Ishikawa (cell line): ENCODE measurements at regions not wholly inside any gene's neighbourhood (a gene's known extent, or its start where the extent isn't known, plus 50 kb on each side); places are given as distances from the start of the nearest gene placed in this dataset.

Experiments used
- CEBPB ChIP-seq: IDR thresholded peaks from 2 replicates; pipeline ENCODE4 v1.6.1; 2012
- CREB1 ChIP-seq: IDR thresholded peaks from 2 replicates; pipeline ENCODE4 v1.6.1; 2012; ENCODE audit warnings: low read depth
- EGR1 ChIP-seq: IDR thresholded peaks from 2 replicates; pipeline ENCODE4 v1.6.1; 2012
- EP300 ChIP-seq: IDR thresholded peaks from 2 replicates; pipeline ENCODE4 v1.6.1; 2012; ENCODE audit warnings: borderline replicate concordance
- FOXM1 ChIP-seq: IDR thresholded peaks from 2 replicates; pipeline ENCODE4 v1.6.1; 2012; ENCODE audit warnings: low read depth, borderline replicate concordance
- NFIC ChIP-seq: IDR thresholded peaks from 2 replicates; pipeline ENCODE4 v1.6.1; 2012
- RAD21 ChIP-seq: IDR thresholded peaks from 2 replicates; pipeline ENCODE4 v1.6.1; 2012; ENCODE audit warnings: low read depth
- TAF1 ChIP-seq: IDR thresholded peaks from 2 replicates; pipeline ENCODE4 v1.6.1; 2012; ENCODE audit warnings: low read depth, mild to moderate bottlenecking
- TCF12 ChIP-seq: IDR thresholded peaks from 2 replicates; pipeline ENCODE4 v1.6.1; 2012; ENCODE audit warnings: low read depth
- TEAD4 ChIP-seq: IDR thresholded peaks from 2 replicates; pipeline ENCODE4 v1.6.1; 2012
- YY1 ChIP-seq: IDR thresholded peaks from 2 replicates; pipeline ENCODE4 v1.6.1; 2012; ENCODE audit warnings: low read depth
- ZBTB7A ChIP-seq: IDR thresholded peaks from 2 replicates; pipeline ENCODE4 v1.6.1; 2012; ENCODE audit warnings: low read depth
- TF ChIP-seq, protein P1 (sequence below): IDR thresholded peaks from 2 replicates; pipeline ENCODE4 v1.6.1; 2012; ENCODE audit warnings: low read depth, mild to moderate bottlenecking
- TF ChIP-seq, protein P2 (sequence below): IDR thresholded peaks from 2 replicates; pipeline ENCODE4 v1.6.1; 2012
- TF ChIP-seq, protein P3 (sequence below): IDR thresholded peaks from 2 replicates; pipeline ENCODE4 v1.6.1; 2012

DNA sequence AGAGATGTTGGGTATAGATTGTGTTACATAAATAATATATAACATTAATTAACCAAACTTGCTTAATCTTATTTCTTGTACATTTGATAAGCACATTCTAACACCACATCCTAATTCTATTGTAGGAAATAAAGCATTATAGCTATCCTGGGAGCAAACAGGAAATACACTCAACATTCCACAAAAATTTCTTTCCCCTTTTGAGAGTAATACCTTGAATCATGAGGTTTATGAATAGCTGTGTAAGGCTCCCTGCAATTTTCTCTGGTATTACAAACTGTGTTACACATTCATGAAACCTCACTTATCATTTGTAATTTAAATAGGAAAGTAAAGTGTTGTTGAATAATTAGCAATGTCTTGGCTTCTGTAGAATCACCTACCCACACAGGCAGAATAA, 95.1 kb downstream of the TMEM47 start:
- TF ChIP-seq CREB1 = no peak

DNA sequence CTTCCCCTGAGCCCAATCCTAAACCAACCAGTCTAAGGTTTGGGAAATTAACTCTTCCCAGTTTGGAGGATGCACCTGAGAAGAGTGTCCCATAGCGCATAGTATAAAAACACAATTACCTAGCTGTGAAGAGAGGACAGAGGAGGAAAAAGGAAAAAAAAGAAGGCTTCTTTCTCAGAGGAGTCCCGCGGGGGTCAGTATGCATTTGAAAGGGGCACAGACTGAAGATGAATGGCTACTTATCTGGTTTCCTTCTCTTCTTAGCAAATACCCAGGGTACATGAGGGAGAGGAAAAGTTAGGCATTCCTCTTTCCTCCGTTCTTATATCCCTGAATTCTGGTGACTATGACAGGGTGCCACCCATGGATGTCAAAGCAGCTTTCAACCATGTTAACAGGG, 96.9 kb downstream of the TMEM47 start:
- TF ChIP-seq TAF1 = no peak
- TF ChIP-seq EGR1 = no peak
- no peak for TF ChIP-seq CREB1
- TF ChIP-seq, protein P1, sequence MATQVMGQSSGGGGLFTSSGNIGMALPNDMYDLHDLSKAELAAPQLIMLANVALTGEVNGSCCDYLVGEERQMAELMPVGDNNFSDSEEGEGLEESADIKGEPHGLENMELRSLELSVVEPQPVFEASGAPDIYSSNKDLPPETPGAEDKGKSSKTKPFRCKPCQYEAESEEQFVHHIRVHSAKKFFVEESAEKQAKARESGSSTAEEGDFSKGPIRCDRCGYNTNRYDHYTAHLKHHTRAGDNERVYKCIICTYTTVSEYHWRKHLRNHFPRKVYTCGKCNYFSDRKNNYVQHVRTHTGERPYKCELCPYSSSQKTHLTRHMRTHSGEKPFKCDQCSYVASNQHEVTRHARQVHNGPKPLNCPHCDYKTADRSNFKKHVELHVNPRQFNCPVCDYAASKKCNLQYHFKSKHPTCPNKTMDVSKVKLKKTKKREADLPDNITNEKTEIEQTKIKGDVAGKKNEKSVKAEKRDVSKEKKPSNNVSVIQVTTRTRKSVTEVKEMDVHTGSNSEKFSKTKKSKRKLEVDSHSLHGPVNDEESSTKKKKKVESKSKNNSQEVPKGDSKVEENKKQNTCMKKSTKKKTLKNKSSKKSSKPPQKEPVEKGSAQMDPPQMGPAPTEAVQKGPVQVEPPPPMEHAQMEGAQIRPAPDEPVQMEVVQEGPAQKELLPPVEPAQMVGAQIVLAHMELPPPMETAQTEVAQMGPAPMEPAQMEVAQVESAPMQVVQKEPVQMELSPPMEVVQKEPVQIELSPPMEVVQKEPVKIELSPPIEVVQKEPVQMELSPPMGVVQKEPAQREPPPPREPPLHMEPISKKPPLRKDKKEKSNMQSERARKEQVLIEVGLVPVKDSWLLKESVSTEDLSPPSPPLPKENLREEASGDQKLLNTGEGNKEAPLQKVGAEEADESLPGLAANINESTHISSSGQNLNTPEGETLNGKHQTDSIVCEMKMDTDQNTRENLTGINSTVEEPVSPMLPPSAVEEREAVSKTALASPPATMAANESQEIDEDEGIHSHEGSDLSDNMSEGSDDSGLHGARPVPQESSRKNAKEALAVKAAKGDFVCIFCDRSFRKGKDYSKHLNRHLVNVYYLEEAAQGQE = no peak
- TF ChIP-seq RAD21 = no peak
- no peak for TF ChIP-seq YY1
- no peak for TF ChIP-seq TCF12
- TF ChIP-seq ZBTB7A = no peak
- no peak for TF ChIP-seq EP300
- no peak for TF ChIP-seq NFIC
- no peak for TF ChIP-seq FOXM1
- TF ChIP-seq TEAD4 = no peak
- TF ChIP-seq, protein P2, sequence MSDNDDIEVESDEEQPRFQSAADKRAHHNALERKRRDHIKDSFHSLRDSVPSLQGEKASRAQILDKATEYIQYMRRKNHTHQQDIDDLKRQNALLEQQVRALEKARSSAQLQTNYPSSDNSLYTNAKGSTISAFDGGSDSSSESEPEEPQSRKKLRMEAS = no peak
- TF ChIP-seq, protein P3, sequence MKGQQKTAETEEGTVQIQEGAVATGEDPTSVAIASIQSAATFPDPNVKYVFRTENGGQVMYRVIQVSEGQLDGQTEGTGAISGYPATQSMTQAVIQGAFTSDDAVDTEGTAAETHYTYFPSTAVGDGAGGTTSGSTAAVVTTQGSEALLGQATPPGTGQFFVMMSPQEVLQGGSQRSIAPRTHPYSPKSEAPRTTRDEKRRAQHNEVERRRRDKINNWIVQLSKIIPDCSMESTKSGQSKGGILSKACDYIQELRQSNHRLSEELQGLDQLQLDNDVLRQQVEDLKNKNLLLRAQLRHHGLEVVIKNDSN = no peak
- no peak for TF ChIP-seq CEBPB

DNA sequence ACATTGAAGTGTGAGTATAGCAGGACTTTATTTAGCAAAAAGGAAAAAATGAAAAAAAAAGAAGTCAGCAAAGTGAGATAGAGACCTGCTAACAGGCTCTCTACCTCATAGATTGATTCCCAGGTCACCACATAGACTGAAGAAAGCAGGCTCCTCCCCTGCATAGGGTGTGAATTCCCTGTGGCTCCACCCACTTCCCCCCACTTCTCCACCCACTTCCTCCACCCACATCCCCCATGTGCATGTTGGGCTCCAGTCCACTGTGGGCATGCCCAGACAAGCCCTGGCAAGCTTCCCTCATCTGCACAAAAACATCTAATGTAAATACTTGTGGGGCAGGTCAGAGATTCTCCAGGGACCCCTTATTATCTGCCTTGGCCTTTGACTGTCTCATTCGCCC, 97.8 kb downstream of the TMEM47 start:
- TF ChIP-seq YY1 (no peak), RAD21 (no peak), CREB1 (no peak)
- TF ChIP-seq, protein P1 = no peak

DNA sequence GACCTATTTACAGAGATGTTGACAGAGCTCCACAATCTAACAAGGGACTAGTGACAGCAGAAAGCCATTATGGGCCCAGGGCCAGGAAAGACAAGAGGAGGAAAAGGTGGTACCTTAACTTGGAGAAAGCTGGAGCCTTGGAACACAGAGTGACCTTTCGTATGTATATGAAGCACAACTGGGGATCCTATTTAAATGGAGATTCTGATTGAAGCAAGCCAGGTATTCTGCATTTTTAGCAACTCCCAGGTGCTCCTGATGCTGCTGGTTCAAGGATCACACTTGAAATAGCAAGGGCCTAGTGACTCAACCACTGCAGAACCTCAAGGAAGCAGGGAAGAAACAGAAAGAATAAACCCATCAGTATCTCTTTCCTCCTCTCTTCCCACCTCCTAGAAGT, 99.4 kb downstream of the TMEM47 start:
- TF ChIP-seq CEBPB (no peak), RAD21 (no peak), YY1 (no peak), NFIC (no peak), FOXM1 (no peak), EP300 (no peak), EGR1 (no peak), TAF1 (no peak), CREB1 (no peak), TEAD4 (no peak)
- TF ChIP-seq, protein P2 = no peak
- TF ChIP-seq, protein P1 = no peak
- TF ChIP-seq, protein P3 = no peak

DNA sequence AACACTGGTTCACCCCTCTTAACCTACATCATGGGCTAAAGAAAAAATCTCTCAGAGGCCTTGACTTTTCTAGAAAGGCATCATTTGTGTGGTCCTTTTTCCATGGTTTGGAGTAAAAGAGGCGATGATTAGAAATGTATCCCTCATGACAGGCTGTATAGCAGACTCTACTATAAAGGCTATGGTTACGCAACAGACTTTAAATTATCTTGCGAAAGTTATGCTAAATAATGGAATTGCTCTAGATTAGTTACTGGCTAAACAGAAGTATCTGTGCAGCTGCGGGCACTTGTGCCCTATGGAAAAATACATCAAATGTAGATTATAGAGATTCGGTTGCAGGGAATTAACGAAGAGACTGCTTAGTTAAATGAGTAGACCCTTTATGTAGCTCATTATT, 101.6 kb downstream of the TMEM47 start:
- no peak for TF ChIP-seq NFIC
- TF ChIP-seq, protein P3 = no peak
- no peak for TF ChIP-seq FOXM1
- TF ChIP-seq CREB1 = no peak
- TF ChIP-seq TAF1 = no peak
- TF ChIP-seq RAD21 = no peak
- TF ChIP-seq YY1 = no peak
- no peak for TF ChIP-seq TCF12
